Sigmoid colon (tissue), 4 donors: ENCODE measurements at regions not wholly inside any gene's neighbourhood (a gene's known extent, or its start where the extent isn't known, plus 50 kb on each side); places are given as distances from the start of the nearest gene placed in this dataset.

ENCODE experiments used
- EP300 ChIP-seq, 4 donors: sonication (generic); formaldehyde crosslinking; IDR thresholded peaks; one replicate each; pipeline ENCODE4 v1.6.1; 2017; ENCODE audit warnings: antibody characterized with exemption in 4 of 4
- POLR2A ChIP-seq, 2 donors: fragments of 450-650 bp; IDR thresholded peaks; one replicate each; pipeline ENCODE4 v1.6.1; 2016; ENCODE audit warnings: antibody characterized with exemption in 2 of 2, mild to moderate bottlenecking in 2 of 2, moderate library complexity in 2 of 2
- TF ChIP-seq, protein P1 (sequence below), 4 experiments: fragments of 450-650 bp in 3 of 4; fragments of 200-600 bp in 1 of 4; IDR thresholded peaks; one replicate each; pipeline ENCODE4 v1.5.1; 2016 to 2019; ENCODE audit warnings: antibody characterized with exemption in 4 of 4, mild to moderate bottlenecking in 3 of 4, moderate library complexity in 2 of 4

DNA sequence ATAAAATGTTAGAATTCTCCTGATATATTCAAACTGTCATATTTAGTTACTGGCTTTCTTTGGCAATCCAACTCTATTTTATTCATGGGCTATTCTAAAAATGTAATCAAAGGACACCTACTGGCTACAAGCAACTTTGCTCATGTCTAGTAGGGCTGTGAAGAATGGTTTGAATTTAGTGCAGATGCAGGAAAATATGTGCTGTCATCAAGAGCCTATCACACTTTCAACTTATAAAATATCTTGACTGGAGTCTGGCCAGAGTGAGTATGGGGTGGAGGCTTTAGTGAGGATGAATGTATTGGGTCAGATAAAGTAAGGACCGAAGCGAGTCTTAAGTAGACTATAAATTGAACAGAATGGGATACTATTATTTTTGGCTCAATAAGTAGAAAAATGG lies 343.4 kb upstream of the SPRED2 start:
- TF ChIP-seq, protein P1, sequence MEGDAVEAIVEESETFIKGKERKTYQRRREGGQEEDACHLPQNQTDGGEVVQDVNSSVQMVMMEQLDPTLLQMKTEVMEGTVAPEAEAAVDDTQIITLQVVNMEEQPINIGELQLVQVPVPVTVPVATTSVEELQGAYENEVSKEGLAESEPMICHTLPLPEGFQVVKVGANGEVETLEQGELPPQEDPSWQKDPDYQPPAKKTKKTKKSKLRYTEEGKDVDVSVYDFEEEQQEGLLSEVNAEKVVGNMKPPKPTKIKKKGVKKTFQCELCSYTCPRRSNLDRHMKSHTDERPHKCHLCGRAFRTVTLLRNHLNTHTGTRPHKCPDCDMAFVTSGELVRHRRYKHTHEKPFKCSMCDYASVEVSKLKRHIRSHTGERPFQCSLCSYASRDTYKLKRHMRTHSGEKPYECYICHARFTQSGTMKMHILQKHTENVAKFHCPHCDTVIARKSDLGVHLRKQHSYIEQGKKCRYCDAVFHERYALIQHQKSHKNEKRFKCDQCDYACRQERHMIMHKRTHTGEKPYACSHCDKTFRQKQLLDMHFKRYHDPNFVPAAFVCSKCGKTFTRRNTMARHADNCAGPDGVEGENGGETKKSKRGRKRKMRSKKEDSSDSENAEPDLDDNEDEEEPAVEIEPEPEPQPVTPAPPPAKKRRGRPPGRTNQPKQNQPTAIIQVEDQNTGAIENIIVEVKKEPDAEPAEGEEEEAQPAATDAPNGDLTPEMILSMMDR (IDR thresholded peaks at IDR 0.05) = no peak
- no peak for TF ChIP-seq EP300 (IDR thresholded peaks at IDR 0.05)
- no peak for TF ChIP-seq POLR2A (IDR thresholded peaks at IDR 0.05)
